Fibroblast of lung (primary cell): ENCODE measurements at regions not wholly inside any gene's neighbourhood (a gene's known extent, or its start where the extent isn't known, plus 50 kb on each side); places are given as distances from the start of the nearest gene placed in this dataset.

ENCODE experiments used
- DNase-seq, 2 donors: peaks; one replicate each; pipeline versions ENCODE4 v3.0.0 to v3.0.0-alpha.2; 2010; ENCODE audit warnings: low read depth in 2 of 2
- H2AFZ ChIP-seq: 2 replicates; pipeline ENCODE4 v1.5.1; 2012; ENCODE audit warnings: low read length, control low read depth, inconsistent platforms
- H3K27ac ChIP-seq: 2 replicates; pipeline ENCODE4 v1.5.1; 2011; ENCODE audit warnings: low read length, control low read depth; ENCODE audit not compliant: insufficient read depth
- H3K27me3 ChIP-seq: 2 replicates; pipeline ENCODE4 v1.5.1; 2011; ENCODE audit warnings: mild to moderate bottlenecking, low read length; ENCODE audit not compliant: control insufficient read depth, insufficient read depth
- H3K36me3 ChIP-seq: 2 replicates; pipeline ENCODE4 v1.5.1; 2011; ENCODE audit warnings: low read length; ENCODE audit not compliant: control insufficient read depth, insufficient read depth
- H3K4me1 ChIP-seq: 2 replicates; pipeline ENCODE4 v1.5.1; 2011; ENCODE audit warnings: low read length; ENCODE audit not compliant: control insufficient read depth, insufficient read depth; ENCODE audit errors: extremely low read depth
- H3K4me2 ChIP-seq: 2 replicates; pipeline ENCODE4 v1.5.1; 2011; ENCODE audit warnings: low read length, control low read depth; ENCODE audit not compliant: insufficient read depth; ENCODE audit errors: extremely low read depth
- H3K4me3 ChIP-seq, 4 experiments: fragments of 200-600 bp in 1 of 4; sonication (generic) in 1 of 4; replicated peaks in 1 of 4; 2 replicates each; pipeline ENCODE4 v1.5.1; 2011 to 2016; ENCODE audit warnings: low read length in 4 of 4, low read depth in 3 of 4, mild to moderate bottlenecking in 3 of 4, control low read depth in 2 of 4, inconsistent platforms in 1 of 4, mixed read lengths in 1 of 4; ENCODE audit not compliant: insufficient read depth in 1 of 4; ENCODE audit errors: control extremely low read depth in 1 of 4
- H3K79me2 ChIP-seq: 2 replicates; pipeline ENCODE4 v1.5.1; 2012; ENCODE audit warnings: mild to moderate bottlenecking, low read length, inconsistent platforms; ENCODE audit not compliant: control insufficient read depth, insufficient read depth
- H3K9ac ChIP-seq: 2 replicates; pipeline ENCODE4 v1.5.1; 2011; ENCODE audit warnings: mild to moderate bottlenecking, low read length, control low read depth; ENCODE audit not compliant: insufficient read depth
- H3K9me3 ChIP-seq: 2 replicates; pipeline ENCODE4 v1.5.1; 2012; ENCODE audit warnings: low read depth, low read length; ENCODE audit not compliant: control insufficient read depth, insufficient read depth
- H4K20me1 ChIP-seq: 2 replicates; pipeline ENCODE4 v1.5.1; 2011; ENCODE audit warnings: low read length; ENCODE audit not compliant: control insufficient read depth, insufficient read depth; ENCODE audit errors: extremely low read depth
- CTCF ChIP-seq, 2 donors: IDR thresholded peaks in 1 of 2; conservative IDR thresholded peaks in 1 of 2; 1 replicate in 1 of 2; 2 replicates in 1 of 2; pipeline ENCODE4 v1.5.1; 2011 to 2012; ENCODE audit warnings: low read length in 2 of 2, control low read depth in 1 of 2, inconsistent platforms in 1 of 2, low read depth in 1 of 2, mild to moderate bottlenecking in 1 of 2
- EZH2 ChIP-seq: IDR thresholded peaks from 2 replicates; pipeline ENCODE4 v1.5.1; 2012; ENCODE audit warnings: low read length, control low read depth, mild to moderate bottlenecking; ENCODE audit errors: missing control alignments

GRCh38 chr6:156686301-156686994, 90.7 kb upstream of the ARID1B start:
- Histone ChIP-seq H2AFZ (peak overlapping the region; percentile 83), H3K9ac (peak overlapping the region; percentile 94), H3K79me2 (no peaks in the 10 kb centered on the region), H3K4me2 (peak overlapping the region; percentile 94), H3K4me1 (no peaks in the 10 kb centered on the region), H3K4me3 (peak overlapping the region; percentile 69 to 82 (median 72)), H4K20me1 (no peaks in the 10 kb centered on the region), H3K27ac (peak overlapping the region; percentile 94), H3K27me3 (peaks cover 2% of the 10 kb centered on the region), H3K36me3 (no peaks in the 10 kb centered on the region), H3K9me3 (no peaks in the 10 kb centered on the region)
- DNase-seq = peak; percentile 60 to 74
- TF ChIP-seq EZH2 (no peak), CTCF (conservative IDR thresholded peaks at IDR 0.05 in 1 of 2, IDR thresholded peaks at IDR 0.05 in 1 of 2; ENCODE audit: low read depth in 1 of 2, low read length in 2 of 2) (peak; percentile 48 to 52)

GRCh38 chr6:156685823-156686222, 91.4 kb upstream of the ARID1B start:
- H3K79me2 ChIP-seq = no peaks in the 10 kb centered on the region
- H3K27ac ChIP-seq = no peak overlapping the region
- peaks cover 1% of the 10 kb centered on the region for H3K27me3 ChIP-seq
- peak overlapping the region; percentile 94 for H3K4me2 ChIP-seq
- H4K20me1 ChIP-seq = no peaks in the 10 kb centered on the region
- no peaks in the 10 kb centered on the region for H3K36me3 ChIP-seq
- peak overlapping the region; percentile 83 for H2AFZ ChIP-seq
- TF ChIP-seq CTCF (conservative IDR thresholded peaks at IDR 0.05 in 1 of 2, IDR thresholded peaks at IDR 0.05 in 1 of 2; ENCODE audit: low read depth in 1 of 2, low read length in 2 of 2) (no peak), EZH2 (no peak)
- H3K9me3 ChIP-seq = no peaks in the 10 kb centered on the region
- no peak for DNase-seq
- no peaks in the 10 kb centered on the region for H3K4me1 ChIP-seq
- peak overlapping the region; percentile 69 to 82 (median 72) for H3K4me3 ChIP-seq
- no peak overlapping the region for H3K9ac ChIP-seq

GRCh38 chr6:156683821-156684220, 93.4 kb upstream of the ARID1B start:
- no peak for TF ChIP-seq CTCF (conservative IDR thresholded peaks at IDR 0.05 in 1 of 2, IDR thresholded peaks at IDR 0.05 in 1 of 2; ENCODE audit: low read depth in 1 of 2, low read length in 2 of 2)
- no peak for TF ChIP-seq EZH2

More at GRCh38 chr6:156683821-156684220, 93.4 kb upstream of the ARID1B start:
- Histone ChIP-seq H3K9me3 (no peaks in the 10 kb centered on the region), H3K4me3 (no peak overlapping the region), H3K4me1 (no peaks in the 10 kb centered on the region), H3K4me2 (no peak overlapping the region), H2AFZ (no peak overlapping the region), H3K79me2 (no peaks in the 10 kb centered on the region), H4K20me1 (no peaks in the 10 kb centered on the region), H3K9ac (no peak overlapping the region), H3K27ac (no peak overlapping the region), H3K36me3 (no peaks in the 10 kb centered on the region), H3K27me3 (no peaks in the 10 kb centered on the region)
- DNase-seq = no peak
